Stimulated activated CD4-positive, alpha-beta T cell treated with anti-CD3 and anti-CD28 coated beads, Interleukin-1b, Interleukin-23, amount 100 ng/mL, for 1 hour (primary cell): ENCODE measurements at regions not wholly inside any gene's neighbourhood (a gene's known extent, or its start where the extent isn't known, plus 50 kb on each side); places are given as distances from the start of the nearest gene placed in this dataset.

Source experiments
- DNase-seq, 2 donors: peaks; one replicate each; pipeline ENCODE4 v3.0.0-alpha.2; 2020; ENCODE audit warnings: low read depth in 2 of 2

GRCh38 chr2:60097298-60097697, 456.2 kb downstream of the BCL11A start:
- DNase-seq = no peak

- DNase-seq = no peak
Measured at GRCh38 chr2:60096556-60096955, 456.9 kb downstream of the BCL11A start.

- no peak for DNase-seq
Measured at GRCh38 chr2:60095903-60096302, 457.6 kb downstream of the BCL11A start.

GRCh38 chr2:60095202-60095815, 458.1 kb downstream of the BCL11A start:
- DNase-seq = no peak

DNA sequence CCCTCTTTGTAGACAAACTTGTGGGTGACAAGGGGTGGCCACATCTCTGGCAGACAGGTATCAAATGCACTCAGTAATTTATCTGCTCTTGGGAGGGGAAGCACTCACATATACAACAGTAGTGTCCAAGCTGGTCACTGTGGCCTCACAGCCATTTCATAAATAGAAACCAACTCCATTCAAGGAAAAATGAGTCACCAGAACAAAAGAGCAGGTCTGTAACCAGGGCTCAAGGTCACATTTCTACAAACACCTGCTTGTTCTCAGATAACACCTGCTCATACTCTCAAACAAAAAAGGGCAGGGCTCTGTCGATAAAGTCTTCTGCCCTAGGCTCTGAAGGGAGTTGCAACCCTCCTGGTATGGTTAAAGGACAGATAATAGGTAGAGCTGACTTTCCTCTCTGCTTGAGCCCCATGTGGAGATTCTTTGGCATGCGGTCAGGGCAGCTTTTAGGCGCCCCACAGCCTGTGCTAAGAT, 459.0 kb downstream of the BCL11A start:
- no peak for DNase-seq

GRCh38 chr2:60092781-60093180, 460.7 kb downstream of the BCL11A start:
- DNase-seq = no peak

GRCh38 chr2:60091894-60092293, 461.6 kb downstream of the BCL11A start:
- no peak for DNase-seq

DNA sequence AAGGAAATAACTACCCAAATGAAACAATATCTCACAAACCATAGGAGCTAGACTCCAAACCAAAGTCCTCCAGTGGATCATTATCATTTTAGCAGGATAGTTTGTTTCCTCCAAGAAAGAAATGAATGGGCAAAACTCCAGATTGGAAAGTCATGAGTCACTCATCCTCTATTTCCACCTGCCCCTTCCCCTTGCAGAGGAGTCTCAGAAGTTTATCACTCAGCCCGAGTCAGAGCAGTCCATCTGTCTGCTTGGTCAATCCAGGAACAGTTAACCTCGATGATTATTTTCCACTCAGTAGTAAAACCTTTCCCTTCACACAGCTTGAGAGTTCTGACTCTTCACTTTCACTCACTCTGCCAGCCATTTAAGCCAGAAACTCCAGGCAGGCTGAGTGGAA, 462.2 kb downstream of the BCL11A start:
- DNase-seq = no peak

GRCh38 chr2:60079562-60079961, 473.9 kb downstream of the BCL11A start:
- no peak for DNase-seq

DNA sequence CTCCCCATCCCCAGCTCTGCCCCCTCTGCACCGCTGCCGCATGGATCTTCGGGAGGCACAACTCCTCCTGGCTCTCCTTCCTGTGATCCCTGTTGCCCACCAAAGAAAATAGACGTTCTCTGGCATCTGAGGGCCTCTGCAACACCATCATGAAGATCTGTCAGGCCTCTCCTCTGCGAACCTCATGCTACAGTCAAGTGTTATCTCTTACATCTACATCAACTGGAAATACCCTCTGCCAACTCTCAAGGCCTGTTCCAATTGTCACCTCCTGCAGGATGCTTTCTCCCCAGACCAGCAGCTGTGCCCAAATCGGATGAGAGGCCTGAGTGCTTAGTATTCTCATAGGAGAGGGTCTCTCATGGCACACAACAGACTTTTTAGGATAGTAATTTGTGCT, 478.4 kb downstream of the BCL11A start:
- no peak for DNase-seq

DNA sequence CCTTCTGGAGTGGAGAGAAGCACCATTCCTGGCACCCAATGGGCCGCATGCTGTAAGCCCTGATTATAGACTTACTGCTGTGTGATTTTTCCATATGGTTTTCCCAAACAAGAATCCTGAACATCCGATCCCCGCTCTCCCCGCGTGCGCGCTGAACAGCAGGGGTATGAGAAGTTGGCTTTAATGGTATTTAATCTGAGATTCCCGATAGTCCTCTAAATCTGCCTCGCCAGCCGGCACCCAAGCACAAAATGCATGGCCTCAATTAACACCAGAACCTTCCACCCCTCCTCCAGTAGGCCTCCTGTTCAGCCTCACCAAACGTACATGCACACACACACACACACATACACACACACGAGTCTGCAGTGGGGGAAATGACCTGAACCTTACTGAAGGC, 480.3 kb downstream of the BCL11A start:
- no peak for DNase-seq

DNA sequence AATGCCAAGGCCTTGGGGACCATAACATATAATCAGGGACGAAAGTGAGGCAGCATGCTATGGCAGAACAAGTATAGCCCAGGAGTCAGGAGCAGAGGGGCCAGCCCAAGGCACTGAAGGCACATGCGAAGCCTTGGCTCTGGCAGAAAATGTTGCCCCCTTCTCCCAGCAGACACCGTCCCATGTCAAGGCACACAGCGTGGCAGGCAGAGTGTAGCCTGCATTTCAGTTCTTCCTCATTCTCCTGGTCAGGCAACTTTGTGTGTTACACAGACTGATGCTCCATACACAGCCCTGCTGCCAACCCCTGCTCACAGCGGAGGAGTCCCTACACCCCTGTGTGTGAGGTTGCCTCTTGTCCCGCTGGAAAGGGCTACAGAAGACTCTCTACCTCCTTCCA, 480.8 kb downstream of the BCL11A start:
- no peak for DNase-seq

GRCh38 chr2:60071490-60071831, 482.0 kb downstream of the BCL11A start:
- DNase-seq = no peak

- DNase-seq = no peak
Measured at GRCh38 chr2:60070736-60071489, 482.5 kb downstream of the BCL11A start.

DNA sequence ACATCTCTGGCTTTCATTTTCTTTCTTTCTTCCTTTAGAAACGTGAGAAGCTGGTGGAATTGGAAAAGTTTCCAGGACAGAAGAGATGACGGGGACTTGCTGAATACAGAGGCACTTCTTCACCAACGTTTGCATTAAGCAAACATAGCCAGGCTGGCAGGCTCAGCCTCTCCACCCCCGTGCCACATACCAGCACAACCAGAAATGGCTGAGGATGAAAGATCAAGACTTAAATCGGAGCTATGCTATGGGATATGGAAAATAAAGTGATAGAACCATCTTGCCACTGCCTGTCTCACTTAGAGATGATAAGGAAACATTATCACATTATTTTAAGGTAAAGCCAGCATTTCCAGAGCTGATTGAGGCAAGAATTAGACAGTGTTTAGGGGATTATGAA, 483.3 kb downstream of the BCL11A start:
- no peak for DNase-seq

DNA sequence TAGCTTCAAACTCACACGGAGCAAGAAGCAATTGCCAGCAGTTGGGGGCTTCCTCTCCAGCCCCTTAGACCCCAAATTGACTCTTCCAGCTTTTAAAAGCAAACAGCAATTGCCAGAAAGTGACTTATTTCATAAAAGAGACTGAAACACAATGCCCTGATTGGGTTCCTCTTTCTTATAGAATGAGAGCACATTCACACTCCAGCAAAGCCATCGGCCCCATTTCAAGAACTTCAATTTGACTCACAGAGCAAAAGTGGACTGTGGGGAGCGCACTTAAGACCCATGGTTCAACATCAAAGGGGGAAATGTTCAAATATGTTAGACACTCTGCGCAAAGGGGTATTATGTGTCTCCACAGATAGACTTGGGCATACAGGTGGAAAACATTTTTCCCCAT, 484.7 kb downstream of the BCL11A start:
- no peak for DNase-seq

- DNase-seq = no peak
Measured at GRCh38 chr2:60067006-60067405, 486.4 kb downstream of the BCL11A start.

GRCh38 chr2:60066096-60066839, 487.2 kb downstream of the BCL11A start:
- no peak for DNase-seq

DNA sequence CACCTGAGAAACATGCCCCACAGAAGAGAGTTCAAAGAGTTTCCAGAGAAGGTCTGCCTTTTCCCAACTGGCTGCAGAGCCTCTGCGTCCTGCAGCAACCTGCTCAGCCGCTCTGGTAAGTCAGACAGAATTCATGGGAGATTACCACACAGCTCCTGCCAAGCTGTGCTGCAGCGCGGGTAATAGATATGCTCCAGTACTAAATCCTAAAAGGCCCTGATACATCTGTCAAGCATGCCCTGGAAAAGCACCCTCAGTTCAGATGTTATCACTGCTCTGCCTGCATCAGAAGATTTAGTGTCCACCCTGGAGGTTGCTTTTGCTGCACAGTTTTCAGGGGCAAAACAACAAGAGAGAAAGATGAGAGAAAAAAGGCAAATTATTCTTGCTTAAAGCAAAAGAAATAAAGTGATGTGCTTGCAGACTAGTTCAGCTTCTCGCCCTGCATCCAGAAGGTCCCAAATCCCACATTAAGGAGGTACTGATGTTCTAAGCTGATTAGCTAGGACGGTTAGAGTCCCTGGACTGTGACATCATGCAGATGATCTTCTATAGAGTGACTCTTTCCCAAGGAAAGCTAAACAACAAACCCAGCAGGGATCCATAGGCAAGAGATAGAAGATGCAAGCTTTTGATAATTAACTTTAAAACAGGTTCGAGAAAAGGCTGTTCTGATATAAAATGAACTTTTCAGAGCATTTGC, 488.6 kb downstream of the BCL11A start:
- no peak for DNase-seq

- DNase-seq = no peak
Measured at GRCh38 chr2:60058781-60059180, 494.7 kb downstream of the BCL11A start.

GRCh38 chr2:60054571-60055340, 498.7 kb downstream of the BCL11A start:
- no peak for DNase-seq

GRCh38 chr2:60053791-60054190, 499.7 kb downstream of the BCL11A start:
- no peak for DNase-seq
